GM20000 (cell line): ENCODE measurements at regions not wholly inside any gene's neighbourhood (a gene's known extent, or its start where the extent isn't known, plus 50 kb on each side); places are given as distances from the start of the nearest gene placed in this dataset.

Experiments
- DNase-seq: peaks from one replicate; pipeline ENCODE4 v3.0.0; 2012; ENCODE audit warnings: low spot score
- CTCF ChIP-seq: IDR thresholded peaks from 2 replicates; pipeline ENCODE4 v1.5.1; 2012; ENCODE audit warnings: mild to moderate bottlenecking, control low read depth; ENCODE audit errors: extremely low read depth, missing control alignments

GRCh38 chr10:83713423-83713822 lies 425.9 kb upstream of the GHITM start:
- no peak for DNase-seq
- TF ChIP-seq CTCF: no peak

- TF ChIP-seq CTCF: no peak
- no peak for DNase-seq
Observed at GRCh38 chr10:83723080-83723479, 416.2 kb upstream of the GHITM start.

GRCh38 chr10:83724471-83725241 lies 414.7 kb upstream of the GHITM start:
- peak; percentile 13 for DNase-seq

GRCh38 chr10:83725567-83725966 lies 413.7 kb upstream of the GHITM start:
- no peak for TF ChIP-seq CTCF

More at GRCh38 chr10:83724471-83725241, 414.7 kb upstream of the GHITM start:
- no peak for TF ChIP-seq CTCF

GRCh38 chr10:83734278-83734677 lies 405.0 kb upstream of the GHITM start:
- DNase-seq: no peak
- TF ChIP-seq CTCF: no peak

More at GRCh38 chr10:83725567-83725966, 413.7 kb upstream of the GHITM start:
- no peak for DNase-seq

GRCh38 chr10:83736008-83736407 lies 403.3 kb upstream of the GHITM start:
- no peak for TF ChIP-seq CTCF
- DNase-seq: no peak

- no peak for DNase-seq
- no peak for TF ChIP-seq CTCF
Observed at GRCh38 chr10:83750604-83751003, 388.7 kb upstream of the GHITM start.
